ENCODE measurements at regions not wholly inside any gene's neighbourhood (a gene's known extent, or its start where the extent isn't known, plus 50 kb on each side); places are given as distances from the start of the nearest gene placed in this dataset.

DNA sequence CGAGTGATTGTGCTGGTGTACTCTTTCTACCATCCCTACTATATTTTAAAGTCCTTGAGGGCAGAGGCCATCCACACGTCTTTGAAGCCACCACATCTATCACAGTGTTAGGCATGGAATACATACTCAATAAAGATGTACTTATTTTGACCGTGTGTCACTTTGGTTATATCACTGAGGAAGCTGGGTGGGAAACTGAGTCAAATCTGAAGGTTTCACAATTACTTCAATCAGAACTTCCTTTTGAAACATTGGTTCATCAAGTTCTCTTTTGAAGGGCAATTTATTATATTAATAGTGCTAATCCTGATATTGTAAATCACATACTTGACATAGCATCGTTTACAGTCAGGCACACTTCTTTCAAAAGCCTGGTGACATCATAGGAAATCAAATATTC lies 53.3 kb upstream of the ATP1B1 start:
- TF ChIP-seq, protein P1, sequence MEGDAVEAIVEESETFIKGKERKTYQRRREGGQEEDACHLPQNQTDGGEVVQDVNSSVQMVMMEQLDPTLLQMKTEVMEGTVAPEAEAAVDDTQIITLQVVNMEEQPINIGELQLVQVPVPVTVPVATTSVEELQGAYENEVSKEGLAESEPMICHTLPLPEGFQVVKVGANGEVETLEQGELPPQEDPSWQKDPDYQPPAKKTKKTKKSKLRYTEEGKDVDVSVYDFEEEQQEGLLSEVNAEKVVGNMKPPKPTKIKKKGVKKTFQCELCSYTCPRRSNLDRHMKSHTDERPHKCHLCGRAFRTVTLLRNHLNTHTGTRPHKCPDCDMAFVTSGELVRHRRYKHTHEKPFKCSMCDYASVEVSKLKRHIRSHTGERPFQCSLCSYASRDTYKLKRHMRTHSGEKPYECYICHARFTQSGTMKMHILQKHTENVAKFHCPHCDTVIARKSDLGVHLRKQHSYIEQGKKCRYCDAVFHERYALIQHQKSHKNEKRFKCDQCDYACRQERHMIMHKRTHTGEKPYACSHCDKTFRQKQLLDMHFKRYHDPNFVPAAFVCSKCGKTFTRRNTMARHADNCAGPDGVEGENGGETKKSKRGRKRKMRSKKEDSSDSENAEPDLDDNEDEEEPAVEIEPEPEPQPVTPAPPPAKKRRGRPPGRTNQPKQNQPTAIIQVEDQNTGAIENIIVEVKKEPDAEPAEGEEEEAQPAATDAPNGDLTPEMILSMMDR (conservative IDR thresholded peaks at IDR 0.05; ENCODE audit: low read depth, low read length) = no peak
- TF ChIP-seq EZH2 (IDR thresholded peaks at IDR 0.05; ENCODE audit: borderline replicate concordance, low read depth, low read length, poor library complexity, severe bottlenecking) = no peak
